ENCODE measurements at regions not wholly inside any gene's neighbourhood (a gene's known extent, or its start where the extent isn't known, plus 50 kb on each side); places are given as distances from the start of the nearest gene placed in this dataset.
"Not testable (repeated sequence)": the region's sequence is repeated elsewhere in the genome, so short reads cannot be mapped to it uniquely, and the experiment has no call there.

GRCh38 chr6:90372450-90372849 is 75.8 kb upstream of the BACH2 start:
- DNase-seq (ENCODE audit: low read depth) = no peak

GRCh38 chr6:90370493-90370959 is 73.9 kb upstream of the BACH2 start:
- no peak for DNase-seq (ENCODE audit: low read depth)

- no peak for DNase-seq (ENCODE audit: low read depth)
Observed at GRCh38 chr6:90369651-90370050, 73.0 kb upstream of the BACH2 start.

GRCh38 chr6:90369024-90369519 is 72.4 kb upstream of the BACH2 start:
- DNase-seq (ENCODE audit: low read depth) = peak; percentile 100

GRCh38 chr6:90368601-90369000 is 72.0 kb upstream of the BACH2 start:
- DNase-seq (ENCODE audit: low read depth) = no peak

GRCh38 chr6:90368001-90368400 is 71.4 kb upstream of the BACH2 start:
- DNase-seq (ENCODE audit: low read depth) = no peak

GRCh38 chr6:90365565-90366219 is 69.0 kb upstream of the BACH2 start:
- DNase-seq (ENCODE audit: low read depth) = no peak

GRCh38 chr6:90365002-90365401 is 68.4 kb upstream of the BACH2 start:
- no peak for DNase-seq (ENCODE audit: low read depth)

- DNase-seq (ENCODE audit: low read depth) = no peak
Observed at GRCh38 chr6:90364286-90364685, 67.6 kb upstream of the BACH2 start.

- DNase-seq (ENCODE audit: low read depth) = no peak
Observed at GRCh38 chr6:90362318-90362717, 65.7 kb upstream of the BACH2 start.

GRCh38 chr6:90361174-90361573 is 64.5 kb upstream of the BACH2 start:
- DNase-seq (ENCODE audit: low read depth) = no peak

GRCh38 chr6:90358036-90358770 is 61.6 kb upstream of the BACH2 start:
- not testable (repeated sequence) for DNase-seq (ENCODE audit: low read depth)

GRCh38 chr6:90356012-90356421 is 59.4 kb upstream of the BACH2 start:
- no peak for DNase-seq (ENCODE audit: low read depth)

- no peak for DNase-seq (ENCODE audit: low read depth)
Observed at GRCh38 chr6:90354961-90355360, 58.3 kb upstream of the BACH2 start.

- DNase-seq (ENCODE audit: low read depth) = peak; percentile 58
Observed at GRCh38 chr6:90351696-90352095, 55.1 kb upstream of the BACH2 start.

GRCh38 chr6:90350689-90351554 is 54.3 kb upstream of the BACH2 start:
- DNase-seq (ENCODE audit: low read depth) = no peak

- no peak for DNase-seq (ENCODE audit: low read depth)
Observed at GRCh38 chr6:90347411-90347851, 50.8 kb upstream of the BACH2 start.

GRCh38 chr6:90346729-90347128 is 50.1 kb upstream of the BACH2 start:
- DNase-seq (ENCODE audit: low read depth) = no peak

Data from HS-5 (cell line).